ENCODE measurements at regions not wholly inside any gene's neighbourhood (a gene's known extent, or its start where the extent isn't known, plus 50 kb on each side); places are given as distances from the start of the nearest gene placed in this dataset.

DNA sequence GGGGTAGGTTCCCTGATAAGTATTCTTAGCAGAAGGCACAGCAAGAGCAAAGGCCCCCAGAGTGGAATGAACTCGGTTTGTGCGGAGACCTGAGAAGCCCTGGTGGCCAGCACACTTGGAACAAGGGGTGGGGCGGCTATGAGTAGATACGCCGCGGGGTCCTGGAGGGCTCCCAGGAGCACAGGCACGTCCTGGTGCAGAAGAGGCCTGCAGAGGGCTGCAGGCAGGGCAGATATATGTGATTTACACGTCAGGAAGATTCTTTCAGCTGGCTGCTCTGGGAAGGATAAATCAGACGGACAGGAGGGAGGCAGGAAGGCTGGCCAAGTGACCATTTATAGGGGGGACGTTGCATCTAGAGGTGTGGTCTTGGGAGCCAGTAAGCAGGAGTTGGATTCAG lies 70.2 kb upstream of the ATG10 start:
- Histone ChIP-seq H3K36me3 (ENCODE audit: low read depth) (no peaks in the 10 kb centered on the region), H4K20me1 (ENCODE audit: insufficient read depth) (no peaks in the 10 kb centered on the region), H3F3A (ENCODE audit: insufficient read depth, low read depth) (0 out of 2 replicates have a peak, but pooled peaks cover 4% of the 10 kb centered on the region), H3K79me2 (ENCODE audit: low read depth) (no peaks in the 10 kb centered on the region), H3K9me2 (ENCODE audit: insufficient read depth) (no peaks in the 10 kb centered on the region), H3K27ac (no peak overlapping the region), H3K4me3 (no peak overlapping the region), H2AFZ (no peak overlapping the region), H3K27me3 (ENCODE audit: insufficient read depth, low read depth) (no peaks in the 10 kb centered on the region), H3K4me2 (no peak overlapping the region), H3K4me1 (replicated peaks; ENCODE audit: insufficient read depth) (peaks cover 12% of the 10 kb centered on the region; the same call in 1 of the 2 replicates), H3K9me3 (ENCODE audit: insufficient read depth, low read depth) (no peaks in the 10 kb centered on the region; the same call in 1 of the 2 replicates)
- ChIA-PET POLR2A (ENCODE audit: unreplicated experiment) (no interaction called here), CTCF (no interaction called here)
- DNase-seq, result no peak
- no TSS peak for BruUV-seq (replicated peaks)
- TF ChIP-seq CTCF (conservative IDR thresholded peaks at IDR 0.05) (no peak), EZH2 (IDR thresholded peaks at IDR 0.05; ENCODE audit: low read depth) (no peak)
- intact Hi-C loops (cut with micrococcal nuclease; ENCODE audit: unreplicated experiment), result no loop called here

DNA sequence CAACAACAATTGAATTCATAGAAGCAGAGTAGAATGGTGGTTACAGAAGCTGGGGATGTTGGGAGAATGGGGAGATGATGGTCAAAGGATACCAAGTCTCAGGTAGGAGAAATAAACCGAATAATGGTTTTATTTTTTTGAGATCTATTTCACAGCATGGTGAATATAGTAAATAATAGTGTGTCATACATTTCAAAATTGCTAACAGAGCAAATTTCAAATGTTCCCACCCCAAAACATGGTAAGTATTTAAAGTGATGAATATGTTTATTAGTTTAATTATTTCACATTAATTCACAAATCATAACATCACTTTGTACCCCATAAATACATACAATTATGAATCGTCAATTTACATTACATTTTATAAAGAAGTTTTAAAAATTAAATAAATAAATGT lies 72.7 kb upstream of the ATG10 start:
- Histone ChIP-seq H3K27me3 (ENCODE audit: insufficient read depth, low read depth) (no peaks in the 10 kb centered on the region), H3K79me2 (ENCODE audit: low read depth) (no peaks in the 10 kb centered on the region), H3K4me3 (no peak overlapping the region), H3K9me2 (ENCODE audit: insufficient read depth) (no peaks in the 10 kb centered on the region), H3K9me3 (ENCODE audit: insufficient read depth, low read depth) (no peaks in the 10 kb centered on the region; the same call in 1 of the 2 replicates), H2AFZ (no peak overlapping the region), H3F3A (ENCODE audit: insufficient read depth, low read depth) (no peaks in the 10 kb centered on the region), H3K4me2 (no peak overlapping the region), H4K20me1 (ENCODE audit: insufficient read depth) (no peaks in the 10 kb centered on the region), H3K36me3 (ENCODE audit: low read depth) (no peaks in the 10 kb centered on the region), H3K27ac (no peak overlapping the region), H3K4me1 (replicated peaks; ENCODE audit: insufficient read depth) (no peaks in the 10 kb centered on the region)
- no peak for DNase-seq
- no peak for TF ChIP-seq CTCF (conservative IDR thresholded peaks at IDR 0.05)
- no peak for TF ChIP-seq EZH2 (IDR thresholded peaks at IDR 0.05; ENCODE audit: low read depth)
- CTCF ChIA-PET, result no interaction called here
- BruUV-seq (replicated peaks), result no TSS peak
- intact Hi-C loops (cut with micrococcal nuclease; ENCODE audit: unreplicated experiment), result no loop called here
- POLR2A ChIA-PET (ENCODE audit: unreplicated experiment), result no interaction called here

- no peaks in the 10 kb centered on the region for H3F3A ChIP-seq (ENCODE audit: insufficient read depth, low read depth)
- no peaks in the 10 kb centered on the region for H3K9me2 ChIP-seq (ENCODE audit: insufficient read depth)
- no peaks in the 10 kb centered on the region for H3K27me3 ChIP-seq (ENCODE audit: insufficient read depth, low read depth)
- H3K4me2 ChIP-seq, result no peak overlapping the region
- TF ChIP-seq CTCF (conservative IDR thresholded peaks at IDR 0.05) (no peak), EZH2 (IDR thresholded peaks at IDR 0.05; ENCODE audit: low read depth) (no peak)
- no peaks in the 10 kb centered on the region for H4K20me1 ChIP-seq (ENCODE audit: insufficient read depth)
- intact Hi-C loops (cut with micrococcal nuclease; ENCODE audit: unreplicated experiment), result no loop called here
- no peak overlapping the region for H2AFZ ChIP-seq
- no peak for DNase-seq
- no TSS peak for BruUV-seq (replicated peaks)
- no peaks in the 10 kb centered on the region; the same call in 1 of the 2 replicates for H3K9me3 ChIP-seq (ENCODE audit: insufficient read depth, low read depth)
- no peak overlapping the region for H3K27ac ChIP-seq
- H3K4me3 ChIP-seq, result no peak overlapping the region
- no peaks in the 10 kb centered on the region for H3K36me3 ChIP-seq (ENCODE audit: low read depth)
- POLR2A ChIA-PET (ENCODE audit: unreplicated experiment), result interaction anchor here (0.7 kb wide), 1 partner anchor 266 kb away, joined by 3 read pairs; no protein-coding TSS in a partner anchor
- CTCF ChIA-PET, result no interaction called here
- no peaks in the 10 kb centered on the region for H3K4me1 ChIP-seq (replicated peaks; ENCODE audit: insufficient read depth)
- H3K79me2 ChIP-seq (ENCODE audit: low read depth), result no peaks in the 10 kb centered on the region
Measured at GRCh38 chr5:81898403-81898802, 73.4 kb upstream of the ATG10 start.

All from PC-9 (cell line).